ENCODE measurements at regions not wholly inside any gene's neighbourhood (a gene's known extent, or its start where the extent isn't known, plus 50 kb on each side); places are given as distances from the start of the nearest gene placed in this dataset.

DNA sequence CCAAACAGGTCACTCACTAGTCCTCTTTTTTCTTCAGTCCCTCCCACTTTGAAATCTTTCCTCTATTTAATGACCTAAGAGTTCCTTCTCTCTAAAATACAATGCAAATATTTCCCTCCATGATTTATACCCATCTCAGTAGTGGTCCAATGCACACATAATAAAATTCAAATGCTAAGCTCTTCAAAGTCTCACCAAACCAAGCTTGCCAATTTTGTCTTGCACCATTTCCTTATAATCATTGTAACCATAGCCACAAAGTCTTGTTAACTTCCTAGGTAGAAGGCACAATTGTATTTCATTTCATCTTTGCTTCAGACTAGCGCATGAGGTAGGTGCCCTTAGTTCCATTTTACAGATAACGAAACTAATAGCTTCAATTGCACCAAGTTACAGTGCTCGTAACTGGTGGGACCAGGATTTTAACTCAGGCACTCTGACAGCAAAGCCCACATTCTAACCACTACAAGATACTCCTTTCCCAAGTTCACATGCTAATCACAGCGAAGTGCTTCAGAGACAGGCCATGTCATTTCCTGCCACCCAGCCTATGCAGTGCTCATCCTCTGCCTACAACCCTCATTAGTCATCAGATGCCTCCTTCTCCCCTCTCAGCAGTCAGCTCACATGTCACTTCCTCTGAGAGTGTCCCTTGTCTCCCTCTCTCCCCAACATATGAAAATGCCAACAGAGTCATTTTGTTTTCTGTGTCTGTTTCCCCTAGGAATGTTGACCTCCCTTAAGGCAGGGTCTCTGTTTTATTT, 66.9 kb upstream of the PPARGC1A start:
- TF ChIP-seq MAX (IDR thresholded peaks at IDR 0.05) (no peak), SP1 (IDR thresholded peaks at IDR 0.05) (no peak), ZBTB33 (IDR thresholded peaks at IDR 0.05) (no peak), HNF4G (IDR thresholded peaks at IDR 0.05) (no peak), EGR1 (IDR thresholded peaks at IDR 0.05; ENCODE audit: low read depth in 2 of 2) (no peak), FOXA1 (IDR thresholded peaks at IDR 0.05) (no peak)
- TF ChIP-seq, protein P1, sequence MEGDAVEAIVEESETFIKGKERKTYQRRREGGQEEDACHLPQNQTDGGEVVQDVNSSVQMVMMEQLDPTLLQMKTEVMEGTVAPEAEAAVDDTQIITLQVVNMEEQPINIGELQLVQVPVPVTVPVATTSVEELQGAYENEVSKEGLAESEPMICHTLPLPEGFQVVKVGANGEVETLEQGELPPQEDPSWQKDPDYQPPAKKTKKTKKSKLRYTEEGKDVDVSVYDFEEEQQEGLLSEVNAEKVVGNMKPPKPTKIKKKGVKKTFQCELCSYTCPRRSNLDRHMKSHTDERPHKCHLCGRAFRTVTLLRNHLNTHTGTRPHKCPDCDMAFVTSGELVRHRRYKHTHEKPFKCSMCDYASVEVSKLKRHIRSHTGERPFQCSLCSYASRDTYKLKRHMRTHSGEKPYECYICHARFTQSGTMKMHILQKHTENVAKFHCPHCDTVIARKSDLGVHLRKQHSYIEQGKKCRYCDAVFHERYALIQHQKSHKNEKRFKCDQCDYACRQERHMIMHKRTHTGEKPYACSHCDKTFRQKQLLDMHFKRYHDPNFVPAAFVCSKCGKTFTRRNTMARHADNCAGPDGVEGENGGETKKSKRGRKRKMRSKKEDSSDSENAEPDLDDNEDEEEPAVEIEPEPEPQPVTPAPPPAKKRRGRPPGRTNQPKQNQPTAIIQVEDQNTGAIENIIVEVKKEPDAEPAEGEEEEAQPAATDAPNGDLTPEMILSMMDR (IDR thresholded peaks at IDR 0.05; ENCODE audit: low read depth, low read length, missing input control) = no peak
